ENCODE measurements at regions not wholly inside any gene's neighbourhood (a gene's known extent, or its start where the extent isn't known, plus 50 kb on each side); places are given as distances from the start of the nearest gene placed in this dataset.

GRCh38 chr6:50989123-50989522, 170.5 kb downstream of the TFAP2B start:
- DNase-seq, result no peak
- Histone ChIP-seq H3K4me1 (replicated peaks; ENCODE audit: insufficient read depth) (no peaks in the 10 kb centered on the region), H3K27me3 (ENCODE audit: insufficient read depth, low read depth) (no peaks in the 10 kb centered on the region), H3K4me2 (no peak overlapping the region), H3K9me2 (ENCODE audit: insufficient read depth) (no peaks in the 10 kb centered on the region), H3K36me3 (ENCODE audit: low read depth) (no peaks in the 10 kb centered on the region), H3K4me3 (no peak overlapping the region), H3K9me3 (ENCODE audit: insufficient read depth, low read depth) (no peaks in the 10 kb centered on the region), H2AFZ (no peak overlapping the region), H4K20me1 (ENCODE audit: insufficient read depth) (no peaks in the 10 kb centered on the region), H3F3A (ENCODE audit: insufficient read depth, low read depth) (no peaks in the 10 kb centered on the region), H3K79me2 (ENCODE audit: low read depth) (no peaks in the 10 kb centered on the region), H3K27ac (no peak overlapping the region)
- intact Hi-C loops (cut with micrococcal nuclease; ENCODE audit: unreplicated experiment), result no loop called here
- POLR2A ChIA-PET (ENCODE audit: unreplicated experiment), result no interaction called here
- no peak for TF ChIP-seq EZH2 (IDR thresholded peaks at IDR 0.05; ENCODE audit: low read depth)
- no peak for TF ChIP-seq CTCF (conservative IDR thresholded peaks at IDR 0.05)
- CTCF ChIA-PET, result no interaction called here
- BruUV-seq (replicated peaks), result no TSS peak

GRCh38 chr6:50990750-50991446, 172.2 kb downstream of the TFAP2B start:
- no peaks in the 10 kb centered on the region for H3K9me3 ChIP-seq (ENCODE audit: insufficient read depth, low read depth)
- H2AFZ ChIP-seq, result no peak overlapping the region
- H3K79me2 ChIP-seq (ENCODE audit: low read depth), result no peaks in the 10 kb centered on the region
- no peak overlapping the region for H3K4me3 ChIP-seq
- no peak overlapping the region for H3K4me2 ChIP-seq
- no peaks in the 10 kb centered on the region for H4K20me1 ChIP-seq (ENCODE audit: insufficient read depth)
- H3K4me1 ChIP-seq (replicated peaks; ENCODE audit: insufficient read depth), result no peaks in the 10 kb centered on the region
- no peaks in the 10 kb centered on the region for H3F3A ChIP-seq (ENCODE audit: insufficient read depth, low read depth)
- no peak overlapping the region for H3K27ac ChIP-seq
- TF ChIP-seq CTCF (conservative IDR thresholded peaks at IDR 0.05), result no peak
- TF ChIP-seq EZH2 (IDR thresholded peaks at IDR 0.05; ENCODE audit: low read depth), result no peak
- H3K36me3 ChIP-seq (ENCODE audit: low read depth), result no peaks in the 10 kb centered on the region
- no peaks in the 10 kb centered on the region for H3K27me3 ChIP-seq (ENCODE audit: insufficient read depth, low read depth)
- no peak for DNase-seq
- intact Hi-C loops (cut with micrococcal nuclease; ENCODE audit: unreplicated experiment), result no loop called here
- H3K9me2 ChIP-seq (ENCODE audit: insufficient read depth), result no peaks in the 10 kb centered on the region
- POLR2A ChIA-PET (ENCODE audit: unreplicated experiment), result interaction anchor here (0.6 kb wide), 1 partner anchor 839 kb away, joined by 7 read pairs; no protein-coding TSS in a partner anchor
- CTCF ChIA-PET, result no interaction called here
- no TSS peak for BruUV-seq (replicated peaks)

- Histone ChIP-seq H3K27me3 (ENCODE audit: insufficient read depth, low read depth) (no peaks in the 10 kb centered on the region), H3K4me2 (no peak overlapping the region), H3K79me2 (ENCODE audit: low read depth) (no peaks in the 10 kb centered on the region), H3K4me1 (replicated peaks; ENCODE audit: insufficient read depth) (no peaks in the 10 kb centered on the region), H3K9me2 (ENCODE audit: insufficient read depth) (no peaks in the 10 kb centered on the region), H3K4me3 (no peak overlapping the region), H4K20me1 (ENCODE audit: insufficient read depth) (no peaks in the 10 kb centered on the region), H3K27ac (no peak overlapping the region), H3K36me3 (ENCODE audit: low read depth) (no peaks in the 10 kb centered on the region), H2AFZ (no peak overlapping the region), H3K9me3 (ENCODE audit: insufficient read depth, low read depth) (no peaks in the 10 kb centered on the region), H3F3A (ENCODE audit: insufficient read depth, low read depth) (no peaks in the 10 kb centered on the region)
- POLR2A ChIA-PET (ENCODE audit: unreplicated experiment), result no interaction called here
- DNase-seq, result no peak
- intact Hi-C loops (cut with micrococcal nuclease; ENCODE audit: unreplicated experiment), result no loop called here
- TF ChIP-seq CTCF (conservative IDR thresholded peaks at IDR 0.05), result no peak
- no peak for TF ChIP-seq EZH2 (IDR thresholded peaks at IDR 0.05; ENCODE audit: low read depth)
- CTCF ChIA-PET, result no interaction called here
- no TSS peak for BruUV-seq (replicated peaks)
These were observed 173.6 kb downstream of the TFAP2B start for GRCh38 chr6:50992232-50992631.
